Esophagus squamous epithelium (tissue), 4 donors: ENCODE measurements at regions not wholly inside any gene's neighbourhood (a gene's known extent, or its start where the extent isn't known, plus 50 kb on each side); places are given as distances from the start of the nearest gene placed in this dataset.

Experiments used
- CTCF ChIP-seq, 6 experiments: fragments of 450-650 bp in 4 of 6; fragments of 200-600 bp in 2 of 6; sonication (generic) in 2 of 6; IDR thresholded peaks; one replicate each; pipeline ENCODE4 v1.5.1; 2016 to 2019; ENCODE audit warnings: antibody characterized with exemption in 6 of 6, mild to moderate bottlenecking in 4 of 6, moderate library complexity in 4 of 6
- POLR2A ChIP-seq, 4 donors: fragments of 450-650 bp; IDR thresholded peaks; one replicate each; pipeline ENCODE4 v1.6.1; 2017; ENCODE audit warnings: antibody characterized with exemption in 4 of 4, mild to moderate bottlenecking in 4 of 4, moderate library complexity in 3 of 4

- TF ChIP-seq CTCF (IDR thresholded peaks at IDR 0.05) (no peak), POLR2A (IDR thresholded peaks at IDR 0.05) (no peak)
These were observed 484.5 kb upstream of the ZMIZ1 start for GRCh38 chr10:78584266-78584665.
